ENCODE measurements at regions not wholly inside any gene's neighbourhood (a gene's known extent, or its start where the extent isn't known, plus 50 kb on each side); places are given as distances from the start of the nearest gene placed in this dataset.

- TF ChIP-seq ZXDB (tag by site-specific recombination; IDR thresholded peaks at IDR 0.05), result no peak
- ChIA-PET POLR2A (no interaction called here), CTCF (no interaction called here)
- no peaks in the 10 kb centered on the region for H3K4me1 ChIP-seq (ENCODE audit: control insufficient read depth, insufficient read depth, low read length)
- H3K9me3 ChIP-seq (ENCODE audit: control insufficient read depth, insufficient read depth, low read depth, low read length), result no peaks in the 10 kb centered on the region
- no peak overlapping the region for H3K4me3 ChIP-seq (ENCODE audit: low read depth, low read length)
- H3K36me3 ChIP-seq (ENCODE audit: control insufficient read depth in 2 of 2, insufficient read depth in 1 of 2, low read length in 2 of 2), result no peaks in the 10 kb centered on the region
- no peak overlapping the region for H3K27ac ChIP-seq (ENCODE audit: extremely low read depth, low read depth, low read length)
Observed at GRCh38 chr2:239539083-239539775, 138.4 kb upstream of the HDAC4 start.

DNA sequence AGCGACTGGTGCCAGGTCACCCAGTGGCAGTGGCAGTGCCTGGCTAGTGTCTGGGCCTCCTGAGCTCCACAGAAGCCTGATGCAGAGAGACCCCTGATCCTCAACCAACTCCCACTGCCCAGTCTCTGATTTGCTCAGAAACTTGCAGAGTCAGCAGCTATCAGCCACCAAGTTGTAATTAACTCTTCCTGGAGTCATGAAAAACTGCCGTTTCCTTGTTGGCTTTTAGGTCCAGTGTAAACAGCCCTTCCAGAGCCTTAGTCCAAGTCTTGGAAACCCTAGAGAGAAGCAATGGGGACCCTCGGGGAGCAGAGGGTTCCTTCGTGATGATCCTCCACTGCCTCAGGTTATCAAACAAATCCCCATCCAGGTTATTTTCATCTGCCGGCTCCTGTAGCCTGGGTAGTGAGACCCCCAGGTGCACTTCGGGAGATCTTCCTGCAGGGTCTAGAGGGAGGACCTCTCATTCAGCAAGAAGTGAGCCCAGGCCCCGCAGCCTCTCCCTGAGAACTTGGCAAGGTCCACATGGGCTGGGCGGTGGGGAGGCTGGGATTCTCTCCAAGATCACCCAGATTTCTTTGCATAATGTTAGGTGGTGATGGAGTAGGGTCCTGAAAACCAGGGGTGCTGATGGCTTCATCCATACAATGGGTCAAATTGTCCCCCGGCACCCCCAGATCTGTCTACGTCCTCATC, 137.7 kb upstream of the HDAC4 start:
- POLR2A ChIA-PET, result no interaction called here
- Histone ChIP-seq H3K9me3 (ENCODE audit: control insufficient read depth, insufficient read depth, low read depth, low read length) (no peaks in the 10 kb centered on the region), H3K4me3 (ENCODE audit: low read depth, low read length) (no peak overlapping the region), H3K36me3 (ENCODE audit: control insufficient read depth in 2 of 2, insufficient read depth in 1 of 2, low read length in 2 of 2) (no peaks in the 10 kb centered on the region), H3K4me1 (ENCODE audit: control insufficient read depth, insufficient read depth, low read length) (no peaks in the 10 kb centered on the region), H3K27ac (ENCODE audit: extremely low read depth, low read depth, low read length) (no peak overlapping the region)
- CTCF ChIA-PET, result no interaction called here
- TF ChIP-seq ZNF792 (tag by site-specific recombination; IDR thresholded peaks at IDR 0.05), result no peak
- no peak for TF ChIP-seq BCL11A (tag by site-specific recombination; IDR thresholded peaks at IDR 0.05; ENCODE audit: low read depth)
- no peak for TF ChIP-seq ZNF560 (tag by site-specific recombination; IDR thresholded peaks at IDR 0.05; ENCODE audit: borderline replicate concordance)
- TF ChIP-seq ZNF239 (tag by site-specific recombination; IDR thresholded peaks at IDR 0.05), result no peak
- no peak for TF ChIP-seq ZNF433 (tag by site-specific recombination; IDR thresholded peaks at IDR 0.05; ENCODE audit: low read depth)
- TF ChIP-seq ZNF146 (tag by site-specific recombination; IDR thresholded peaks at IDR 0.05), result no peak
- TF ChIP-seq IKZF3 (tag by site-specific recombination; IDR thresholded peaks at IDR 0.05), result no peak
- no peak for TF ChIP-seq ZNF791 (tag by site-specific recombination; IDR thresholded peaks at IDR 0.05)
- no peak for TF ChIP-seq FEZF1 (tag by site-specific recombination; IDR thresholded peaks at IDR 0.05)
- TF ChIP-seq ZNF174 (tag by site-specific recombination; IDR thresholded peaks at IDR 0.05), result no peak
- no peak for TF ChIP-seq ZNF600 (tag by site-specific recombination; IDR thresholded peaks at IDR 0.05)
- no peak for TF ChIP-seq ZNF544 (tag by site-specific recombination; IDR thresholded peaks at IDR 0.05)
- TF ChIP-seq SP3 (tag by site-specific recombination; IDR thresholded peaks at IDR 0.05), result no peak
- TF ChIP-seq OVOL3 (tag by site-specific recombination; IDR thresholded peaks at IDR 0.05), result no peak
- no peak for TF ChIP-seq ZNF585B (tag by site-specific recombination; IDR thresholded peaks at IDR 0.05)
- no peak for TF ChIP-seq ZNF248 (tag by site-specific recombination; IDR thresholded peaks at IDR 0.05)

- Histone ChIP-seq H3K36me3 (ENCODE audit: control insufficient read depth in 2 of 2, insufficient read depth in 1 of 2, low read length in 2 of 2) (no peaks in the 10 kb centered on the region), H3K27ac (ENCODE audit: extremely low read depth, low read depth, low read length) (no peak overlapping the region), H3K9me3 (ENCODE audit: control insufficient read depth, insufficient read depth, low read depth, low read length) (no peaks in the 10 kb centered on the region), H3K4me3 (ENCODE audit: low read depth, low read length) (no peak overlapping the region), H3K4me1 (ENCODE audit: control insufficient read depth, insufficient read depth, low read length) (no peaks in the 10 kb centered on the region)
- ChIA-PET POLR2A (no interaction called here), CTCF (no interaction called here)
- TF ChIP-seq, protein P1, sequence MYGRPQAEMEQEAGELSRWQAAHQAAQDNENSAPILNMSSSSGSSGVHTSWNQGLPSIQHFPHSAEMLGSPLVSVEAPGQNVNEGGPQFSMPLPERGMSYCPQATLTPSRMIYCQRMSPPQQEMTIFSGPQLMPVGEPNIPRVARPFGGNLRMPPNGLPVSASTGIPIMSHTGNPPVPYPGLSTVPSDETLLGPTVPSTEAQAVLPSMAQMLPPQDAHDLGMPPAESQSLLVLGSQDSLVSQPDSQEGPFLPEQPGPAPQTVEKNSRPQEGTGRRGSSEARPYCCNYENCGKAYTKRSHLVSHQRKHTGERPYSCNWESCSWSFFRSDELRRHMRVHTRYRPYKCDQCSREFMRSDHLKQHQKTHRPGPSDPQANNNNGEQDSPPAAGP (tag by site-specific recombination; IDR thresholded peaks at IDR 0.05), result no peak
- TF ChIP-seq, protein P2, sequence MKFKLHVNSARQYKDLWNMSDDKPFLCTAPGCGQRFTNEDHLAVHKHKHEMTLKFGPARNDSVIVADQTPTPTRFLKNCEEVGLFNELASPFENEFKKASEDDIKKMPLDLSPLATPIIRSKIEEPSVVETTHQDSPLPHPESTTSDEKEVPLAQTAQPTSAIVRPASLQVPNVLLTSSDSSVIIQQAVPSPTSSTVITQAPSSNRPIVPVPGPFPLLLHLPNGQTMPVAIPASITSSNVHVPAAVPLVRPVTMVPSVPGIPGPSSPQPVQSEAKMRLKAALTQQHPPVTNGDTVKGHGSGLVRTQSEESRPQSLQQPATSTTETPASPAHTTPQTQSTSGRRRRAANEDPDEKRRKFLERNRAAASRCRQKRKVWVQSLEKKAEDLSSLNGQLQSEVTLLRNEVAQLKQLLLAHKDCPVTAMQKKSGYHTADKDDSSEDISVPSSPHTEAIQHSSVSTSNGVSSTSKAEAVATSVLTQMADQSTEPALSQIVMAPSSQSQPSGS (tag by site-specific recombination; IDR thresholded peaks at IDR 0.05; ENCODE audit: low read depth), result peak; percentile 37; the same call in 1 of the 2 replicates
- TF ChIP-seq ZSCAN16 (tag by site-specific recombination; IDR thresholded peaks at IDR 0.05), result no peak
- TF ChIP-seq, protein P3, sequence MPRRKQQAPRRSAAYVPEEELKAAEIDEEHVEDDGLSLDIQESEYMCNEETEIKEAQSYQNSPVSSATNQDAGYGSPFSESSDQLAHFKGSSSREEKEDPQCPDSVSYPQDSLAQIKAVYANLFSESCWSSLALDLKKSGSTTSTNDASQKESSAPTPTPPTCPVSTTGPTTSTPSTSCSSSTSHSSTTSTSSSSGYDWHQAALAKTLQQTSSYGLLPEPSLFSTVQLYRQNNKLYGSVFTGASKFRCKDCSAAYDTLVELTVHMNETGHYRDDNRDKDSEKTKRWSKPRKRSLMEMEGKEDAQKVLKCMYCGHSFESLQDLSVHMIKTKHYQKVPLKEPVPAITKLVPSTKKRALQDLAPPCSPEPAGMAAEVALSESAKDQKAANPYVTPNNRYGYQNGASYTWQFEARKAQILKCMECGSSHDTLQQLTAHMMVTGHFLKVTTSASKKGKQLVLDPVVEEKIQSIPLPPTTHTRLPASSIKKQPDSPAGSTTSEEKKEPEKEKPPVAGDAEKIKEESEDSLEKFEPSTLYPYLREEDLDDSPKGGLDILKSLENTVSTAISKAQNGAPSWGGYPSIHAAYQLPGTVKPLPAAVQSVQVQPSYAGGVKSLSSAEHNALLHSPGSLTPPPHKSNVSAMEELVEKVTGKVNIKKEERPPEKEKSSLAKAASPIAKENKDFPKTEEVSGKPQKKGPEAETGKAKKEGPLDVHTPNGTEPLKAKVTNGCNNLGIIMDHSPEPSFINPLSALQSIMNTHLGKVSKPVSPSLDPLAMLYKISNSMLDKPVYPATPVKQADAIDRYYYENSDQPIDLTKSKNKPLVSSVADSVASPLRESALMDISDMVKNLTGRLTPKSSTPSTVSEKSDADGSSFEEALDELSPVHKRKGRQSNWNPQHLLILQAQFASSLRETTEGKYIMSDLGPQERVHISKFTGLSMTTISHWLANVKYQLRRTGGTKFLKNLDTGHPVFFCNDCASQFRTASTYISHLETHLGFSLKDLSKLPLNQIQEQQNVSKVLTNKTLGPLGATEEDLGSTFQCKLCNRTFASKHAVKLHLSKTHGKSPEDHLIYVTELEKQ (tag by site-specific recombination; IDR thresholded peaks at IDR 0.05; ENCODE audit: borderline replicate concordance), result no peak
Observed at GRCh38 chr2:239537633-239538356, 137.0 kb upstream of the HDAC4 start.

Measured in HEK293 (cell line).